DMS79 (cell line): ENCODE measurements at regions not wholly inside any gene's neighbourhood (a gene's known extent, or its start where the extent isn't known, plus 50 kb on each side); places are given as distances from the start of the nearest gene placed in this dataset.

Experiments
- DNase-seq: peaks from one replicate; lab custom pipeline; 2025; lab: John Stamatoyannopoulos, UW

GRCh38 chr5:112657804-112658203, 79.9 kb upstream of the APC start:
- no peak for DNase-seq

- DNase-seq: no peak
Measured at GRCh38 chr5:112660359-112660758, 77.3 kb upstream of the APC start.

- DNase-seq: no peak
Measured at GRCh38 chr5:112663146-112663545, 74.5 kb upstream of the APC start.

- no peak for DNase-seq
Measured at GRCh38 chr5:112668016-112668415, 69.7 kb upstream of the APC start.

GRCh38 chr5:112668911-112669310, 68.8 kb upstream of the APC start:
- DNase-seq: no peak

GRCh38 chr5:112669328-112669963, 68.2 kb upstream of the APC start:
- no peak for DNase-seq

GRCh38 chr5:112671687-112672086, 66.0 kb upstream of the APC start:
- DNase-seq: no peak

- DNase-seq: no peak
Measured at GRCh38 chr5:112681481-112681908, 56.2 kb upstream of the APC start.

- DNase-seq: no peak
Measured at GRCh38 chr5:112682621-112683061, 55.0 kb upstream of the APC start.

- DNase-seq: no peak
Measured at GRCh38 chr5:112684121-112684520, 53.6 kb upstream of the APC start.

- no peak for DNase-seq
Measured at GRCh38 chr5:112684737-112685136, 52.9 kb upstream of the APC start.

- DNase-seq: no peak
Measured at GRCh38 chr5:112685386-112685785, 52.3 kb upstream of the APC start.

GRCh38 chr5:112685931-112686330, 51.8 kb upstream of the APC start:
- DNase-seq: no peak

- DNase-seq: no peak
Measured at GRCh38 chr5:112686675-112687074, 51.0 kb upstream of the APC start.

- DNase-seq: no peak
Measured at GRCh38 chr5:112687306-112687705, 50.4 kb upstream of the APC start.
